ENCODE measurements at regions not wholly inside any gene's neighbourhood (a gene's known extent, or its start where the extent isn't known, plus 50 kb on each side); places are given as distances from the start of the nearest gene placed in this dataset.

DNA sequence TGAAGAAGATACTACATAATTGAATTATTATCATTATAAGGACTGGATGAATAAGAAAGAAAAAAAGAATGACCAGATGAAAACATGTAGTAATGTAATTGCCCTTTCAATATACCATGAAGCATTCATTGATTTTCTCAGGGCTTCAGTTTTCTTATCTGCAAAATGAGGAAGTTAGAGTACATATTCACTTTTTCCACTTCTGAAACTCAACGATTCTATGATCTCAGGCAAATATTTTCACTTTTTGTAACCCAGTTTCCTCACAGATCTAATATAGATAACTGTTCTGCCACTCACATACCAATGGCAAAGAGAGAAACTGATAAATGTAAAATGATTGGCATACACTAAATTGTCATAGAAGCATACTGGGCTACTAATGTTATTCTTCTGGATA is 856.6 kb upstream of the KLHL1 start:
- Histone ChIP-seq H3K9ac (ENCODE audit: low read length) (no peak overlapping the region), H3K4me2 (ENCODE audit: low read length) (peak overlapping the region; percentile 37), H3K27ac (ENCODE audit: low read length) (no peak overlapping the region), H3K27me3 (ENCODE audit: low read depth, low read length) (no peaks in the 10 kb centered on the region), H4K20me1 (ENCODE audit: insufficient read depth, low read length) (no peaks in the 10 kb centered on the region), H3K4me3 (ENCODE audit: low read length) (no peak overlapping the region), H3K36me3 (replicated peaks; ENCODE audit: low read depth, low read length) (no peaks in the 10 kb centered on the region), H3K79me2 (ENCODE audit: low read length) (no peaks in the 10 kb centered on the region), H3K4me1 (ENCODE audit: low read length) (peaks cover 20% of the 10 kb centered on the region), H3K9me3 (ENCODE audit: insufficient read depth, low read length) (no peaks in the 10 kb centered on the region), H2AFZ (ENCODE audit: low read depth, low read length) (no peak overlapping the region)
- TF ChIP-seq EZH2phosphoT487 (IDR thresholded peaks at IDR 0.05; ENCODE audit: low read depth) = no peak
- TF ChIP-seq, protein P1, sequence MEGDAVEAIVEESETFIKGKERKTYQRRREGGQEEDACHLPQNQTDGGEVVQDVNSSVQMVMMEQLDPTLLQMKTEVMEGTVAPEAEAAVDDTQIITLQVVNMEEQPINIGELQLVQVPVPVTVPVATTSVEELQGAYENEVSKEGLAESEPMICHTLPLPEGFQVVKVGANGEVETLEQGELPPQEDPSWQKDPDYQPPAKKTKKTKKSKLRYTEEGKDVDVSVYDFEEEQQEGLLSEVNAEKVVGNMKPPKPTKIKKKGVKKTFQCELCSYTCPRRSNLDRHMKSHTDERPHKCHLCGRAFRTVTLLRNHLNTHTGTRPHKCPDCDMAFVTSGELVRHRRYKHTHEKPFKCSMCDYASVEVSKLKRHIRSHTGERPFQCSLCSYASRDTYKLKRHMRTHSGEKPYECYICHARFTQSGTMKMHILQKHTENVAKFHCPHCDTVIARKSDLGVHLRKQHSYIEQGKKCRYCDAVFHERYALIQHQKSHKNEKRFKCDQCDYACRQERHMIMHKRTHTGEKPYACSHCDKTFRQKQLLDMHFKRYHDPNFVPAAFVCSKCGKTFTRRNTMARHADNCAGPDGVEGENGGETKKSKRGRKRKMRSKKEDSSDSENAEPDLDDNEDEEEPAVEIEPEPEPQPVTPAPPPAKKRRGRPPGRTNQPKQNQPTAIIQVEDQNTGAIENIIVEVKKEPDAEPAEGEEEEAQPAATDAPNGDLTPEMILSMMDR (IDR thresholded peaks at IDR 0.05; ENCODE audit: low read depth, low read length) = no peak

DNA sequence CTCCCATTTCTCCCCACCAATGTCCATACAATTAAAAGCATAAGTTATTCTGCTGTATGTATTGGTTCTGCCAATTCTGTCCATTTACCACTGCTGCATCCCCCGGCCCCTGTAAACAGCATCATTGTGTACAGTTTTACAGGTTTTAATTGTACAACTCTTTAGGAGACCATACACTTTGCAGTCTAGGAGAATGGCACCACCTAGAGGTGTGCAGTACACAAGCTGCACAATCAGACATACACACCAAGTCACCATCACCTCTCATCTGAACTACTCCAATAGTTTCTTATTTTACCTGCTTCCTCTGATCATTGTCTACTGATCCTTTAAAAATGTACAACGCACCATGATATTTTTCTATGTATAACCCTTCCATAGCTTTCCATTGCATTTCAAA is 855.9 kb upstream of the KLHL1 start:
- TF ChIP-seq, protein P1 (IDR thresholded peaks at IDR 0.05; ENCODE audit: low read depth, low read length) = peak; percentile 96
- no peak for TF ChIP-seq EZH2phosphoT487 (IDR thresholded peaks at IDR 0.05; ENCODE audit: low read depth)
- Histone ChIP-seq H3K79me2 (ENCODE audit: low read length) (no peaks in the 10 kb centered on the region), H3K27me3 (ENCODE audit: low read depth, low read length) (no peaks in the 10 kb centered on the region)

DNA sequence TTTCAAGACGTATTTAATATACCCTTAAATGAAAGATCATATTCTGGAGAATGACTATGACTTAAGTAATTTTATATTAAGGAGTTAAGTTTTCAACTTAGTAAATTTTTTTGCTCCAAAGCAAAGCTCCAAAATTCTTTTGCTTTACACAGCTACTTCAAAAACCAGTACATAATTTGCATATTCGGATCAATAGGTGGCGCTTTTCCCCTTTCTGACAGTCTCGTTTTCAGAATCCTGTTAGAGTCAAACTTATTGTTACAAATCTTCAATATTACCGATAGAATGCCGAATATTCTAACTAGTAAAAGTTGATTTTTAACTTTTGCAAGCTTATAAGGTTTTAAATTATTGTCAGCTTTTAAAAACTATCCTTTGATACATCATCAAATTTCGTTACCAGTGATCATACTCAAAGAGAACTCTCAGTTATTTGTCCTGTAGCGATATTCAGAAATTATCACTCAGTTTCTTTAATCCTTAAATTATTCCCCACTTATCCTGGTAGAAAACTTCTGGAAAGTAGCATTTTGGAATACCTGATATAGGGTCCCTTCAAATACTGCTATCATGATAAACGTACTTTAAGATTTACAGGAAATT is 852.7 kb upstream of the KLHL1 start:
- no peaks in the 10 kb centered on the region for H4K20me1 ChIP-seq (ENCODE audit: insufficient read depth, low read length)
- no peaks in the 10 kb centered on the region for H3K79me2 ChIP-seq (ENCODE audit: low read length)
- no peak overlapping the region for H3K27ac ChIP-seq (ENCODE audit: low read length)
- TF ChIP-seq, protein P1 (IDR thresholded peaks at IDR 0.05; ENCODE audit: low read depth, low read length) = peak; percentile 87
- no peak for TF ChIP-seq EZH2phosphoT487 (IDR thresholded peaks at IDR 0.05; ENCODE audit: low read depth)
- H3K9me3 ChIP-seq (ENCODE audit: insufficient read depth, low read length) = no peaks in the 10 kb centered on the region
- peak overlapping the region; percentile 67 for H3K4me2 ChIP-seq (ENCODE audit: low read length)
- no peaks in the 10 kb centered on the region for H3K27me3 ChIP-seq (ENCODE audit: low read depth, low read length)
- peak overlapping the region; percentile 4; the same call in 1 of the 2 replicates for H3K9ac ChIP-seq (ENCODE audit: low read length)
- H3K36me3 ChIP-seq (replicated peaks; ENCODE audit: low read depth, low read length) = no peaks in the 10 kb centered on the region
- peaks cover 20% of the 10 kb centered on the region for H3K4me1 ChIP-seq (ENCODE audit: low read length)
- peak overlapping the region; percentile 61 for H2AFZ ChIP-seq (ENCODE audit: low read depth, low read length)
- H3K4me3 ChIP-seq (ENCODE audit: low read length) = peak overlapping the region; percentile 61

More for the DNA sequence above, 855.9 kb upstream of the KLHL1 start:
- Histone ChIP-seq H2AFZ (ENCODE audit: low read depth, low read length) (no peak overlapping the region), H3K4me1 (ENCODE audit: low read length) (peaks cover 20% of the 10 kb centered on the region), H3K4me2 (ENCODE audit: low read length) (no peak overlapping the region), H3K36me3 (replicated peaks; ENCODE audit: low read depth, low read length) (no peaks in the 10 kb centered on the region), H3K9me3 (ENCODE audit: insufficient read depth, low read length) (no peaks in the 10 kb centered on the region), H4K20me1 (ENCODE audit: insufficient read depth, low read length) (no peaks in the 10 kb centered on the region), H3K4me3 (ENCODE audit: low read length) (no peak overlapping the region), H3K27ac (ENCODE audit: low read length) (no peak overlapping the region), H3K9ac (ENCODE audit: low read length) (no peak overlapping the region)

DNA sequence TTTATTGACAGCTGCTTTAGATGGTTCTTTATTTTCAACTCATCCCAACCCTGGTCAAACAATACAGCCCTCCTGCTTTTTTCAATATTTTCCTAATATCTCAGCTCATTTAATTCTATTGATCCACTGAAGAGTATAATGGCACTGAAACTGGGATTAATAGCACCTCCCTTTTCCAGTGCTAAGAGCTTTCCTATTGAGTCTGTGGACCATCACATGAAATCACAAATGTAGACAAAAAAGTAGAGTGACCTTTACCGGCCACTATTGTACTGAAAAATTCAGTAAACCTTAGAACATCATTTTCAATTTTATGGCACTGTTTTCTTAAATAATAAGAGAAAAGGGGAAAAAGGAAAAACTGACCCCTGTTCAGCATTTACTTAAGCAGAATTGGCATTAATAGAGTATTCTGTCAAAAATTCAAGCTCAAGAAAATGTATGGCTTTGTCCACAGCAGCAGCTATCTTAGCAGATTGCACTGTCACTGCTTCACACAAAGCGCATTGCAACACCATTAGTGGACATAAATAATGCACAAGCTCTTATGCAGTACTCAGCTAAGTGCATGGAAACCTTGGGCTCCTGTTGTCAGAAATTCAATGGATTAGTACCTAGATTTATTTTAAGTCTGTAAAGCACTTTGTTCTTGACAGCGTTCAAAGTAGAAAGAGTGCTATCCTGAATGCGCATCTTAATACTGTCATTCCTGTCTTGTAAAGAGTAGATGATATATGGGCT is 851.0 kb upstream of the KLHL1 start:
- Histone ChIP-seq H3K27me3 (ENCODE audit: low read depth, low read length) (no peaks in the 10 kb centered on the region), H3K36me3 (replicated peaks; ENCODE audit: low read depth, low read length) (no peaks in the 10 kb centered on the region), H2AFZ (ENCODE audit: low read depth, low read length) (no peak overlapping the region), H3K79me2 (ENCODE audit: low read length) (no peaks in the 10 kb centered on the region), H3K9ac (ENCODE audit: low read length) (no peak overlapping the region), H3K4me1 (ENCODE audit: low read length) (peaks cover 6% of the 10 kb centered on the region; the same call in 1 of the 2 replicates), H3K4me3 (ENCODE audit: low read length) (no peak overlapping the region), H4K20me1 (ENCODE audit: insufficient read depth, low read length) (no peaks in the 10 kb centered on the region), H3K4me2 (ENCODE audit: low read length) (no peak overlapping the region), H3K27ac (ENCODE audit: low read length) (no peak overlapping the region), H3K9me3 (ENCODE audit: insufficient read depth, low read length) (no peaks in the 10 kb centered on the region)
- TF ChIP-seq, protein P1 (IDR thresholded peaks at IDR 0.05; ENCODE audit: low read depth, low read length) = no peak
- TF ChIP-seq EZH2phosphoT487 (IDR thresholded peaks at IDR 0.05; ENCODE audit: low read depth) = no peak

Data from OCI-LY3 (cell line).